ENCODE measurements at regions not wholly inside any gene's neighbourhood (a gene's known extent, or its start where the extent isn't known, plus 50 kb on each side); places are given as distances from the start of the nearest gene placed in this dataset.
"Not testable (repeated sequence)": the region's sequence is repeated elsewhere in the genome, so short reads cannot be mapped to it uniquely, and the experiment has no call there.

- DNase-seq, result no peak
Observed at GRCh38 chr15:69757186-69757585, 304.6 kb downstream of the RPLP1 start.

GRCh38 chr15:69758291-69758771, 305.7 kb downstream of the RPLP1 start:
- no peak for DNase-seq

- peak in 6 of 56 donors; percentile 5 to 27 (median 16) for DNase-seq
Observed at GRCh38 chr15:69758810-69759790, 306.5 kb downstream of the RPLP1 start.

- no peak for DNase-seq
Observed at GRCh38 chr15:69760258-69760845, 307.7 kb downstream of the RPLP1 start.

- DNase-seq, result peak in 3 of 56 donors; percentile 4 to 14 (median 10)
Observed at GRCh38 chr15:69760890-69761568, 308.4 kb downstream of the RPLP1 start.

GRCh38 chr15:69762373-69763148, 309.9 kb downstream of the RPLP1 start:
- DNase-seq, result no peak

GRCh38 chr15:69763831-69764230, 311.2 kb downstream of the RPLP1 start:
- no peak for DNase-seq

GRCh38 chr15:69766156-69766555, 313.5 kb downstream of the RPLP1 start:
- DNase-seq, result no peak

- no peak for DNase-seq
Observed at GRCh38 chr15:69767191-69767590, 314.6 kb downstream of the RPLP1 start.

- not testable (repeated sequence) for DNase-seq
Observed at GRCh38 chr15:69769336-69769735, 316.7 kb downstream of the RPLP1 start.

- DNase-seq, result not testable (repeated sequence)
Observed at GRCh38 chr15:69774258-69774657, 321.6 kb downstream of the RPLP1 start.

- not testable (repeated sequence) for DNase-seq
Observed at GRCh38 chr15:69774711-69775110, 322.1 kb downstream of the RPLP1 start.

- no peak for DNase-seq
Observed at GRCh38 chr15:69777356-69777755, 320.4 kb downstream of the TLE3 start.

GRCh38 chr15:69780374-69780773, 317.3 kb downstream of the TLE3 start:
- no peak for DNase-seq

GRCh38 chr15:69780981-69781380, 316.7 kb downstream of the TLE3 start:
- no peak for DNase-seq

GRCh38 chr15:69781411-69782125, 316.1 kb downstream of the TLE3 start:
- no peak for DNase-seq

- DNase-seq, result no peak
Observed at GRCh38 chr15:69782139-69782658, 315.5 kb downstream of the TLE3 start.

GRCh38 chr15:69782809-69783208, 314.9 kb downstream of the TLE3 start:
- DNase-seq, result no peak

- no peak for DNase-seq
Observed at GRCh38 chr15:69783211-69783610, 314.5 kb downstream of the TLE3 start.

All from nucleus accumbens (tissue), 56 donors.